UCSD-AML1 (cell line): ENCODE measurements at regions not wholly inside any gene's neighbourhood (a gene's known extent, or its start where the extent isn't known, plus 50 kb on each side); places are given as distances from the start of the nearest gene placed in this dataset.

Experiments
- DNase-seq: peaks from one replicate; lab custom pipeline; 2025; ENCODE audit not compliant: unreplicated experiment; lab: John Stamatoyannopoulos, UW

DNA sequence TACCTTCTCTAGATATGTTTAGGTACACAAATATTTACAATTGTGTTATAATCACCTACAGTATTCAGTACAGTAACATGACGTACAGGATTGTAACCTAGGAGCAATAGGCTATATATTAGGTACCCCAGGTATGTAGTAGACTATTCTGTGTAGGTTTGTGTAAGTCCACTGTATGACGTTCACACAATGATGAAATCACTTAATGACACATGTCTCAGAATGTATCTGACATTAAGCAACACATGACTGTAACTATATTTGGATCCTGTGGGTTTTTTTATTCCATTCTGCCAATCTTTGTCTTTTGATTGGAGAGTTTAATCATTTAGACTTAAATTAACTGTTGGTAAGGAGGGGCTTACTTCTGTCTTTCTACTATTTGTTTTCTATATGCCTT lies 52.1 kb downstream of the STYXL2 start:
- no peak for DNase-seq

- no peak for DNase-seq
Measured at GRCh38 chr1:167146903-167147539, 53.1 kb downstream of the STYXL2 start.

GRCh38 chr1:167148421-167148820 lies 54.5 kb downstream of the STYXL2 start:
- no peak for DNase-seq

DNA sequence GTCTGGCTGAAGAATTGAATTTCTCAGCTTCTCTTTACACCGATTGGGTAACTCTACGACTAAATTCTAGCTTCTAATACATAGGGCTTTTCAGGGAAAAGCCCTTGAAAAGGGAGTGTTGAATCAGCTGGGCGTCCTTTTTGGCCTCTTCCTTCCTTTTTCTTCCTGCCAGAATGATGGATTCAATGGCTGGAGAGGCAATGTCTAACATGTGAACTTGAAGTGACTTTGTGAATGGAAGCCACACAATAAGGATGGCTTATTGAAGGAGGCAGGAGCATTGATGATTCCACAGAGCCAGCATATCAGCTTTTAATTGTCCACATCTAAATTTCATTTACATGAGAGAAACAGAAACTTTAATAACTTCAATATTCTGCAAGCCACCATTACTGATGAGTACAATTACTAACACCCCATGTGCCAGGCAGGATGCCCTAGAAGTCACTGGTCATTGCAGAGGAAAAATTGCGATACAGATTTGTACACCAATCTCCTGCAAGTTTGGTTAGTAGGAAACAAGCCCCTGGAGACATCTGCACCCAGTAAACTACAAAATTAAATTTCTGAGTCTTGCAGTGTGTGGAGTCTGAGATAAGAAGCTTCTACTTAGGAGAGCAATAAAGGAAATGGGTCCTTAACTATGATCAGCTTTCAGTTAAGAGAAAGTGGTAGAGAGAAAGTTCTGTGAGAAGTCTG lies 56.1 kb downstream of the STYXL2 start:
- no peak for DNase-seq

GRCh38 chr1:167150492-167150833 lies 56.6 kb downstream of the STYXL2 start:
- no peak for DNase-seq

GRCh38 chr1:167152192-167152876 lies 58.5 kb downstream of the STYXL2 start:
- peak; percentile 19 for DNase-seq

GRCh38 chr1:167156466-167156865 lies 62.6 kb downstream of the STYXL2 start:
- DNase-seq, result no peak

DNA sequence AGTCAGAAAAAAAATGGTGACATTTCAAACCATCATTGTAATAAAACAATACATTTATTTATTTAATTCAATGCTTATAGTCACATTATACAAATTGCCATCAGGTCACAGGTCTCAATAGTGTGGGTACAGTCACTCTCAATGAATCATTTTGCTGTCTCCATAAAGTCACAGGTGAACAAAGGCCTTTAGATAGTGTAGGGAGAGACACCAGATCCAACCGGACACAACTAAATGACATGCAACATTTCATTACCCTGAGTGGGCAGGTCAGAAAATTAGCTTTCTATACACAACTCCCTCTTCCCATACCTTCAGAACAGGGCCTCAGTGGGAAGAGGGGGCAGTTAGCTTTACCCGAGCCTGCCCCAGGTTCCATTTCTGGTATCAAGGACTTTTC lies 63.2 kb downstream of the STYXL2 start:
- DNase-seq, result no peak

- DNase-seq, result peak; percentile 42
Measured at GRCh38 chr1:167158111-167158812, 62.4 kb upstream of the POU2F1 start.

- DNase-seq, result no peak
Measured at GRCh38 chr1:167158813-167159275, 61.8 kb upstream of the POU2F1 start.

- DNase-seq, result no peak
Measured at GRCh38 chr1:167159782-167160181, 60.9 kb upstream of the POU2F1 start.

DNA sequence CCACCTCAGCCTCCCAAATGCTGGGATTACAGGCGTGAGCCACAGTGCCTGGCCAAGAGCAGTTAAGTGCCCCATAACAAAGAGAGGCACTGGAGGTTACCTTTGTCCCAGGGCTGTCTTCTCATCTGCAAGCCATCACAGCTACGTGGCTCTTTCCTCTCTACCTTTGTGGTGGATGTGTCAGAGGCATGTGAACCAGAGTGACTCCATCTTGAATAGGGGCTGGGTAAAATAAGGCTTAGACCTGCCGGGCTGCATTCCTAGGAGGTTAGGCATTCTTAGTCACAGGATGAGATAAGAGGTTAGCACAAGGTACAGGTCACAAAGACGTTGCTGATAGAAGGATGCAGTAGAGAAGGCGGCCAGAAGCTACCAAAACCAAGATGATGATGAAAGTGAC lies 59.4 kb upstream of the POU2F1 start:
- no peak for DNase-seq

DNA sequence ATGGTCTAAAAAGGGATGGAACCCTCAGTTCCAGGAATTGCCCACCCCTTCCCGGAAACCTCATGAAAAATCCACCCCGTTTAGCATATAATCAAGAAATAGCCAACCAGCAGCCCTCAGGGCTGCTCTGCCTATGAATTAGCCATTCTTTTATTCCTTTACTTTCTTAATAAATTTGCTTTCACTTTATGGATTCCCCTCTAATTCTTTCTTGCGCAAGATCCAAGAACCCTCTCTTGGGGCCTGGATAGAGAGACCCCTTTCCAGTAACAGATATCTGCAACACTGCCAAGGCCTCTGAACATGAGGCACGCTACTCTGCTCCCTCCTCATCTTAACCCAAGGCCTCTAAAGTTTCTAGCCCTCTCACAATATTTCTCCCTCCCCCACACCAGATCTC lies 58.9 kb upstream of the POU2F1 start:
- no peak for DNase-seq

DNA sequence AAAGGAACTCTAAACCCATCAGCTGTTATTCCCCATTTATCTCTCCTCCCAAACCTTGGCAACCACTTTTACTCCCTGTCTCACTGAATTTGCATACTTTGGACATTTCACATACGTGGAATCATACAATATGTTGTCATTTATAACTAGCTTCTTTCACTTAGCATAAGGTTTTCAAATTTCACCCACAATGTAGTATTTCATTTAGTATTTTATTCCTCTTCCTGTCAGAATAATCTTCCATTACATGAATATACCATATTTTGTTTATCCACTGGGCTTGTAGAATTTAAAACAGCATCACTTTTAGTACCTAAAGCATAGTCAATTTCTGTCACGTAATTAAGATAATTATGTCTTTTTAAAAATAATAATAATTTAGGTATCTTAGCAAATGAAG lies 55.5 kb upstream of the POU2F1 start:
- no peak for DNase-seq

- no peak for DNase-seq
Measured at GRCh38 chr1:167165948-167166689, 54.6 kb upstream of the POU2F1 start.

DNA sequence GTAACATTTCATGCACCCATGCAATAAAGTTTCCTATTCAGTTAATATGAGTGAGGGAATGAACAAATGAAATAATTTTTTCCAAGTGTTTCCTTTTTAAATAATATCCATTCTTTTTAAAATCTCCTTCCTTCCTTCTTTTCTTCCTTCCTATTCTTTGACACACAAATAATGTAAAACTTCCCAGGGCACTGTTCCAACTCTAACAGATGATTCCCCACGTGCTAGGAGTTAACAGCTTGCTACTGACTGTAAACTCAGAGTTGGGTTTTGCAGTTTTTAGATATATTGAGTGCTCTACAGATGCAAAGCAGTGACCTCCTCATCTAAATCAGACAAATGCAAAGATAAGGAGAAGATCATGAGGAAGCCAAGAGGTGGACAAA lies 54.0 kb upstream of the POU2F1 start:
- DNase-seq, result no peak

DNA sequence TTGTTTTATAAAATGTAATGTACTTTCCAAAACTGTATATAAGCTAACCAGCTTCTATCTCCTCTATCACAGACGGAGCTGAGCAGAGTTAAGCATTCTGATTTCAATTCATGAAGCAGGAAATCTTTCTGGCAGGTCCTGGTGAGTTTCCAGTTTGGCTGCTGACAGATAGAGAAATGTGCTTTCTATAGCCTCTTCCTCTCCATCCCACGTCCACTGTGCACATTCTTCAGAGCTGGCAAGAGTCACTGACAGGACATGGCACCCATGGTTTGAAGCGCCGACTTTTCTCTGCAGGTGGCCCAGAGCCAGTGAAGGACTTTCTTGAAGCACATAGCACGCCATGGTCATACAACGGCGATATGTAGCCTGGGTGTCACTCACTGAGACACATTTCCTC lies 52.3 kb upstream of the POU2F1 start:
- DNase-seq, result no peak

DNA sequence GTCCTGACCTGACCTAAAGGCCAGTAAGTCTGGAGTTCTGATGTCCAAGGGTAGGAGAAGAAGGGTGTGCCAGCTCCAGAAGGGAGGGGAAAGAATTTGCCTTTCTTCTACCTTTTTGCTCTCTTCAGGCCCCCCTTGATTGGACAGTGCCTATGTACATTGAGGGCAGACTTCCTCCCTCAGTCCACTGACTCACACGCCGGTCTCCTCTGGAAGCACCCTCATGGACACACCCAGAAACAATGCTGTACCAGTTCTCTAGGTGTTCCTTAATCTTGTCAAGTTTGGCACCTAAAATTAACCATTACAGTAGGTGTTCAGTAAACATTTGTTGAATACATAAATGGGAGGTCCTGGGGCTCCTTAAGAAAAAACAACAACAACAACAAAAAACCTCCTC lies 51.0 kb upstream of the POU2F1 start:
- DNase-seq, result no peak
